LNCaP clone FGC (cell line): ENCODE measurements at regions not wholly inside any gene's neighbourhood (a gene's known extent, or its start where the extent isn't known, plus 50 kb on each side); places are given as distances from the start of the nearest gene placed in this dataset.

Experiments used
- DNase-seq: peaks from one replicate; pipeline ENCODE4 v3.0.0-alpha.2; 2011; ENCODE audit warnings: low read depth
- H3K4me3 ChIP-seq: 2 replicates; pipeline ENCODE4 v1.5.1; 2011; ENCODE audit warnings: mild to moderate bottlenecking, low read depth, low read length, control low read depth
- TF ChIP-seq, protein P1 (sequence below): IDR thresholded peaks from 2 replicates; pipeline ENCODE4 v1.5.1; 2012; ENCODE audit warnings: mild to moderate bottlenecking; ENCODE audit not compliant: control insufficient read depth, insufficient read depth; ENCODE audit errors: extremely low read depth

DNA sequence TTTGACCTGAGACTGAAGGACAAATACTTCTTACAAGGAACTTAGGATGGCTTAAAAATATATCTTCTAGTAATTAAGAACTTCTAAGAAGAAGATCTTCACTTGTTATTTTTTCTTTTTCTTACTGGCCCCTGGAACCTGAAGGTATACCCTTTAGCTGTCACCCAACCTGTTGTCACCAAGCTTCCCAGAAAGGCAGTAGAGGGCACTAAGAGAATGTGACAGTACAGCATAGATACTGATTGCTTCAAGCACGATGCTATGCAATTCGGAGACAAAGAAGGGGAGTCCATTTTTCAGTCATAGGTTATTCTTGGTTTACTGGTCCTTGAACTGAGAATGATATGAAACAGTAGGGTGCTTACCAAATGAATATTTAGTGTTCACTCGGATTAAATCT lies 208.3 kb upstream of the PCDH9 start:
- TF ChIP-seq, protein P1, sequence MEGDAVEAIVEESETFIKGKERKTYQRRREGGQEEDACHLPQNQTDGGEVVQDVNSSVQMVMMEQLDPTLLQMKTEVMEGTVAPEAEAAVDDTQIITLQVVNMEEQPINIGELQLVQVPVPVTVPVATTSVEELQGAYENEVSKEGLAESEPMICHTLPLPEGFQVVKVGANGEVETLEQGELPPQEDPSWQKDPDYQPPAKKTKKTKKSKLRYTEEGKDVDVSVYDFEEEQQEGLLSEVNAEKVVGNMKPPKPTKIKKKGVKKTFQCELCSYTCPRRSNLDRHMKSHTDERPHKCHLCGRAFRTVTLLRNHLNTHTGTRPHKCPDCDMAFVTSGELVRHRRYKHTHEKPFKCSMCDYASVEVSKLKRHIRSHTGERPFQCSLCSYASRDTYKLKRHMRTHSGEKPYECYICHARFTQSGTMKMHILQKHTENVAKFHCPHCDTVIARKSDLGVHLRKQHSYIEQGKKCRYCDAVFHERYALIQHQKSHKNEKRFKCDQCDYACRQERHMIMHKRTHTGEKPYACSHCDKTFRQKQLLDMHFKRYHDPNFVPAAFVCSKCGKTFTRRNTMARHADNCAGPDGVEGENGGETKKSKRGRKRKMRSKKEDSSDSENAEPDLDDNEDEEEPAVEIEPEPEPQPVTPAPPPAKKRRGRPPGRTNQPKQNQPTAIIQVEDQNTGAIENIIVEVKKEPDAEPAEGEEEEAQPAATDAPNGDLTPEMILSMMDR, result peak; percentile 74
- DNase-seq, result peak; percentile 10

DNA sequence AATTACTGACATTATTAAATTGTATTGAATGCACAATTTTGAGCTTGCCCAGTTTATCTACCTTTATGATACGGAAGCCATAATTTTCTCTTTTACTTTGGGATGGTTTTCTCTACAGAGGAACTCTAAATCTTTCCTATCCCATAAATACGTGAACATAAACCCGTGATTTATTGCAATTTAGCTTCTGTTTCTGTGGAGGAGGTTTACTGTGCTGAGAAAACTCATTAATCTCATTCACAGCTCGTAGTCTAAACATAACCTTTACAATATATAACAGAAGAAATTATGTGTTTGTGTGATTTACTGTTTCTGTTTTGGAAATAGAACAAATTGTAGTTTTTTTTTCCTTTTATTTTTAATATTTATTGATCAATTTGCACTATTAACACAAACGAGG lies 207.1 kb upstream of the PCDH9 start:
- TF ChIP-seq, protein P1, result no peak
- no peak overlapping the region for H3K4me3 ChIP-seq
- DNase-seq, result no peak

More for the DNA sequence above, 208.3 kb upstream of the PCDH9 start:
- no peak overlapping the region for H3K4me3 ChIP-seq

DNA sequence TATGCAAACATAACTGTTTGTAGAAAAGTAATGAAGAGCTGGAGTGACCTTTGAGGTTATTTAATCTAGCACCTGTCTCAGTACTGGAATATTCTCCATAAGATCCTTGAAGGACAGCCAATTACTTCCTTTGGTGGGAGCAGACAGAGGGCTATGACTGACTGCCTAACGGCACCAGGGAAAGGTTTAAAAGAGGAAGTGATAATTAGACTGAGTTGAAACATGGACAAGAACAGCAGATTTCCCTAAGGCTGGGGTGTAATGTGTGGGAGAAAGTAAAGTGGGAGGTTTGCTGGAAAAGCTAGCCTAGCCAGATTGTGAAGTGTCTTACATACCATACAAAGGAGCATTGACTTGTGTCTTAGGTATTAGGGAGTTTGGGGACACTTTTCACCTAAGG lies 191.3 kb upstream of the PCDH9 start:
- no peak overlapping the region for H3K4me3 ChIP-seq
- TF ChIP-seq, protein P1, result no peak
- no peak for DNase-seq

DNA sequence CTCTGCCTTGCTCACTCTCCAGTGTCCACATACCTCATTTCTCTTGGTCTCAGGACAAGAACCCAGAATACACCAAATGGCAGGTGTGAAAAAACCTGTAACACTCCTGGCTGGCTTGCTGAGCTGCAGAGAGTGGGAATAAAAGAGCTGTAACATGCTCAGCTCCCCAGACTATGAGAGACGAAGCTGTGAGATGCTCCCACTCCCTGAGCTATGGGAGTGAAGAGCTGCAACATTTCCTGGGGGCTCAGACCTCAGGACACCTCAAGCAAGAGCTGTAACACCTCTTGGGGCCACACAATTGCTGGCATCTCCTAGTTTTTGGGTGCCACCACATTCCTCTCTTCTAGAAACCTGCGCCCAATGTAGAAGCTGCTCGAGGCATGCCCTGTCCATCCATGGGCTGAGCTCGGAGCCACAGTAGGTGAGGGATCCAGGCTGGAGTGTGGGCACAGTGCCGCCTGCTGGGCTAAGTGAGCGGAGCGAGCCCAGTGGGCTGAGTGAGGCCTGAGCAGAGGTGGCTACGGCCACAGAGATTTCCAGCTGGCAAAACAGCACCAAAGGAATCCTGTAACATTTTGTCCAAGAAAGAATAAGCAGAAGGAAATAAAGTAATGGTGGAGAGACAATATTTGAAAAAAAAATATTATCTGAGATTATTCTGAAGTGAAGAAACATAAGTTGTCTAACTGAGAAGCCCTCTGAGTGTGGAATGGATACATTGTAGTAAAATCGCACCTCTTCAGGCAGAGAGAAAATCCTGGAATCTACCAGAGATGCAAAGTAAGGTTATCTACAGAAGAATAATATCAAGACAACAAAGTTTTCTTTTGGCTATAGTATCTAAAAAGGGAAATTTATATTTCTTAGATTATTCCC lies 186.2 kb upstream of the PCDH9 start:
- no peak for DNase-seq
- TF ChIP-seq, protein P1, result peak; percentile 81
- no peak overlapping the region for H3K4me3 ChIP-seq

DNA sequence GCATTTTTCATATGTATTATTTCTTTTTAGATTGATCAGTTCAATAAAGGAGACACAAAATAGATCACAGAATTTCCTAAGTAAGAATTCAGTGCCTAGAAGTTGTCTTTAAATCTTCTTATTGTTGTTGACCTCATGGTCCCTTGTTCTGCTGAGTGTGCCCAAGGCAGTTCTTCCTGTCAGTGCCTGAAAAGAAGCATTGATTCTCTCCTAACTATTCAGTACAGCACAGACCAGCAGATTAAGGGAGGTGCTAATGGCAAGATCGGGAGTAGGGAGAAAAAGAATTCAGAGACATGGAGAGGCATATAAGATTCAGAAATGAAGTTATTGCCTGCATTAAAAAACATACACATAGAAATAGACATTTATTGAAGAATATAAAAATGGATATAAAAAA lies 180.5 kb upstream of the PCDH9 start:
- TF ChIP-seq, protein P1, result no peak
- H3K4me3 ChIP-seq, result no peak overlapping the region
- no peak for DNase-seq

DNA sequence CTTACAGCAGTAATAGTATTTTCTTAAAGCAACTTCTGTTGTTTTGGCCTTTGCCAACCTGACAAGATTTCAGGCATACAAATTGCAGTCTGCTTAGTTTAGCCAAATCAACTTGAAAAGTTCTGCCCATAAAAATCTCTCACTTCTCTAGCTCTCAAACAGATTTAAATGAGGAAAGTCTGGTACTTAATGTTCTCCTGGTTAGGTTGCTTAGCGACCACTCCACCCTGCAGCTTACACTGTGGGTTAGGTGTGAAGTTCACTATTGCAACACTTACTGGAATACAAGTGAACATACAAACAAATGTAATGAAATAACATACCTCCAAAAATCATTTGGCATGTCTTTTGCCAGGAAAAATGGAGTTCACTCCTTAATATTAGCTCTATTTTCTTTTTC lies 178.7 kb upstream of the PCDH9 start:
- TF ChIP-seq, protein P1, result no peak
- no peak for DNase-seq
- H3K4me3 ChIP-seq, result no peak overlapping the region

DNA sequence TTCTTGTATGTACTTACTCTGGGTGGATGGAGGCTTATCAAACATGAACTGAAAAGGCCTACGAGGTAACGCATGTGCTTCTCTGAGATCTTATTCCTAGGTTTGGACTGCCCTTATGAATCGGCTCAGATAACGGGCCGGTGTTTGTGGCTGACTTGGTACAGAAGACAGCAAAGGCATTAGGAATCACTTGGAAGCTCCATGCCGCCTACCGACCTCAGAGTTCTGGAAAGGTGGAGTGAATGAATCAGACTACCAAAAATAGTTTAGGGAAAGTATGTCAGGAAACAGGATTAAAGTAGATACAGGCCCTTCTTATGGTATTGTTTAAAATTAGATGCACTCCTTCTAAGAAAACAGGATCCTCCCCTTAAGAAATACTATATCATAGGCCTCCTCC lies 172.4 kb upstream of the PCDH9 start:
- DNase-seq, result no peak
- TF ChIP-seq, protein P1, result no peak
- no peak overlapping the region for H3K4me3 ChIP-seq
